Stomach (tissue), 8 donors: ENCODE measurements at regions not wholly inside any gene's neighbourhood (a gene's known extent, or its start where the extent isn't known, plus 50 kb on each side); places are given as distances from the start of the nearest gene placed in this dataset.

ENCODE experiments used
- DNase-seq, 2 donors: peaks; one replicate each; pipeline versions ENCODE4 v3.0.0 to v3.0.0-alpha.2; 2013 to 2019
- H3K27ac ChIP-seq, 5 donors: fragments of 200-600 bp in 4 of 5; sonication (generic) in 4 of 5; one replicate each; pipeline ENCODE4 v1.5.1; 2013 to 2019; ENCODE audit warnings: mild to moderate bottlenecking in 1 of 5, moderate library complexity in 1 of 5
- H3K27me3 ChIP-seq, 3 donors: fragments of 200-600 bp; sonication (generic); one replicate each; pipeline ENCODE4 v1.5.1; 2017 to 2019; ENCODE audit warnings: mixed run types in 1 of 3
- H3K36me3 ChIP-seq, 4 donors: fragments of 200-600 bp; sonication (generic); 1 replicate in 3 of 4; 2 replicates in 1 of 4; pipeline ENCODE4 v1.5.1; 2016 to 2019
- H3K4me1 ChIP-seq, 4 donors: fragments of 200-600 bp; sonication (generic); one replicate each; pipeline ENCODE4 v1.5.1; 2016 to 2019
- H3K4me3 ChIP-seq, 4 donors: fragments of 200-600 bp; sonication (generic) in 3 of 4; one replicate each; pipeline ENCODE4 v1.5.1; 2016 to 2019; ENCODE audit warnings: mild to moderate bottlenecking in 1 of 4
- H3K9me3 ChIP-seq, 4 donors: fragments of 200-600 bp; sonication (generic); one replicate each; pipeline ENCODE4 v1.5.1; 2016 to 2019
- EP300 ChIP-seq: sonication (generic); formaldehyde crosslinking; IDR thresholded peaks from one replicate; pipeline ENCODE4 v1.6.1; 2017; ENCODE audit warnings: antibody characterized with exemption
- POLR2A ChIP-seq, 4 donors: fragments of 450-650 bp; IDR thresholded peaks; one replicate each; pipeline ENCODE4 v1.6.1; 2016; ENCODE audit warnings: antibody characterized with exemption in 4 of 4, control low read depth in 2 of 4, mild to moderate bottlenecking in 1 of 4, moderate library complexity in 1 of 4
- POLR2AphosphoS5 ChIP-seq, 3 donors: sonication (generic); formaldehyde crosslinking; IDR thresholded peaks; one replicate each; pipeline ENCODE4 v1.6.1; 2016; ENCODE audit warnings: antibody characterized with exemption in 3 of 3
- WGBS, 5 donors: extraction: QIAGEN DNeasy Blood & Tissue Kit in 3 of 5; methylation state at CpG; one replicate each; pipeline versions ENCODE4 v1.1.5 to v1.1.7; 2013 to 2018; 5-methylcytosine and 5-hydroxymethylcytosine counted together
- intact Hi-C: fragments of 100-400 bp; cut with DNase I; formaldehyde crosslinking; loops from one replicate; pipeline ENCODE4 v1.15.1; 2023; ENCODE audit warnings: low total_unique reads
- TF ChIP-seq, protein P1 (sequence below), 7 experiments: fragments of 450-650 bp in 4 of 7; fragments of 200-600 bp in 3 of 7; sonication (generic) in 3 of 7; IDR thresholded peaks; one replicate each; pipeline ENCODE4 v1.5.1; 2016 to 2019; ENCODE audit warnings: antibody characterized with exemption in 7 of 7, control low read depth in 2 of 7, mild to moderate bottlenecking in 1 of 7
- donor health status: healthy with polysubstance abuse.
- donor health status: Bipolar disorder and iron deficiency.
- donor health status: healthy.

DNA sequence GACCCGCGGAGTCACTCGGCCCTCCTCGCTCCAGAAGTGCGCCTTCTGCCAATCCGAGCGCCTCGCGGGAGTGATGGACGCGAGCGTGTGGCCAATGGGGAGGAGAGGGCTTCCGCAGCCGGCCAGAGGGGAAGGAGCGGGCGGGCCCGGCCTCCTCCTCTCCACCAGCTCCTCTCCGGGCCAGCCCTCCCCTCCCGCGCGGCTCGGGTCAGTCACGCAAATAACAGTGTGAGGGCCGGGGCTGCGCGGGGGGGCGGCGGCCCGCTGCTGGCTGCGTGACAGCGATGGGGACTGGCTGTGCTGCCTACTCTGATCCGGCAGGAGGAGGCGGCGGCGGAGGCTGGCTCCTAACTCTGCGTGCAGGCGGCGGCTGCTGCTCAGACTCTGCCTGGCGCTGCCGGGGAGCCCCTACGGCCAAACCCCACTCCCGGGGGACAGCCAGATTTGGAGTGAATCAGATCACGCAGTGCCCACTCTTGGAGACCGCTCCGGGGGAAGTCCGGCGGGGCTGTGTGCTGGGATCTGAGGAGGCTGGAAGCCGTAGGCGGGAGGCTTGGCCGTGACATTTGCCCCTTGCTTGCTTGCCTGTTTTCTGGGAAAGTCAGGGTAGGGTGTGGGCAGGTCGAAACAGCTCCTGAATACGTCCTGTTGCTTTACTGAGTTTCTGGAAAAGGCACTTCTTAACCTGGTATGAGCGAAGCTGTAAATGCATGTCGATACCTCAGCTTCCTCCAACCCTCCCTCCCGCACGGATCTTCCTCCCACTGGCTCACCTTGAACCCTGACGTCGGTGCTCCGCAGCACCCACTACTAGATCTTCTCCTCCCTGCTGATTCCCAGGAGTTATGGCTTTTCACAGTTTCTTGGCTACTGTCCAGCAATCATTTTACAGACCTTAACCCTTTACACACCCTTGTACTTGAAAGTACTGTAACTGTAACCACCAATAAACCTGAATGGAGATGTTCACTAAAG is 97.9 kb upstream of the SERTAD2 start:
- H3K9me3 ChIP-seq = no peaks in the 10 kb centered on the region
- peak; percentile 44 to 86 for DNase-seq
- peak overlapping the region; percentile 56 to 76 (median 62) for H3K4me3 ChIP-seq
- peak overlapping the region; percentile 95 to 99 (median 96) for H3K27ac ChIP-seq
- 0 to 1% (median 1%) methylated on average over 42 to 59 of the region's 59 CpGs for WGBS, 5 donors
- TF ChIP-seq EP300 (no peak), POLR2A (IDR thresholded peaks at IDR 0.05) (peak in 2 of 4 donors; percentile 44 to 66), POLR2AphosphoS5 (IDR thresholded peaks at IDR 0.05) (peak; percentile 85 to 94 (median 88))
- TF ChIP-seq, protein P1, sequence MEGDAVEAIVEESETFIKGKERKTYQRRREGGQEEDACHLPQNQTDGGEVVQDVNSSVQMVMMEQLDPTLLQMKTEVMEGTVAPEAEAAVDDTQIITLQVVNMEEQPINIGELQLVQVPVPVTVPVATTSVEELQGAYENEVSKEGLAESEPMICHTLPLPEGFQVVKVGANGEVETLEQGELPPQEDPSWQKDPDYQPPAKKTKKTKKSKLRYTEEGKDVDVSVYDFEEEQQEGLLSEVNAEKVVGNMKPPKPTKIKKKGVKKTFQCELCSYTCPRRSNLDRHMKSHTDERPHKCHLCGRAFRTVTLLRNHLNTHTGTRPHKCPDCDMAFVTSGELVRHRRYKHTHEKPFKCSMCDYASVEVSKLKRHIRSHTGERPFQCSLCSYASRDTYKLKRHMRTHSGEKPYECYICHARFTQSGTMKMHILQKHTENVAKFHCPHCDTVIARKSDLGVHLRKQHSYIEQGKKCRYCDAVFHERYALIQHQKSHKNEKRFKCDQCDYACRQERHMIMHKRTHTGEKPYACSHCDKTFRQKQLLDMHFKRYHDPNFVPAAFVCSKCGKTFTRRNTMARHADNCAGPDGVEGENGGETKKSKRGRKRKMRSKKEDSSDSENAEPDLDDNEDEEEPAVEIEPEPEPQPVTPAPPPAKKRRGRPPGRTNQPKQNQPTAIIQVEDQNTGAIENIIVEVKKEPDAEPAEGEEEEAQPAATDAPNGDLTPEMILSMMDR (IDR thresholded peaks at IDR 0.05) = peak in 5 of 7 experiments; percentile 27 to 78 (median 56)
- no peaks in the 10 kb centered on the region for H3K36me3 ChIP-seq
- no peaks in the 10 kb centered on the region for H3K27me3 ChIP-seq
- peaks cover 0 to 39% (median 16%) of the 10 kb centered on the region in 4 donors for H3K4me1 ChIP-seq
- intact Hi-C loops = no loop called here

DNA sequence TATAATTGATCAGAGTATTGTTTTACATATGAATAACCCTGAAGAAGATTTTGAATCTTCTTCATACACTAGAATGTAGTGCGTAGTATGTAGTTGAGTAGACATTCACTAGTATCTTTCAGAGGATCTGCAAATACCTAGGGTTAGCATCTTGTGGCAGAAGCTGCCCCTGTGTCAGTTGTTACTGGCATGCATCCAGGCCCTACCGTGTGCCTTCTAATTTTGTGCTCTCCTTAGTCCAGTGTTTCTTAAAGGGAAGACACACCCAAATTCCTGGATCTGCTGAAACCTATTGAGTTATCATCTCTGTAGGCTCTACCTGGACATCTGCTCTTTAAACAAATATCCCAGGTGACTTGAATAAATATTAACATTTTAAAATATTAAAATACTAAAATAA is 99.7 kb upstream of the SERTAD2 start:
- H3K4me1 ChIP-seq = peaks cover 0 to 26% (median 15%) of the 10 kb centered on the region in 4 donors
- H3K27ac ChIP-seq = no peak overlapping the region
- TF ChIP-seq, protein P1 (IDR thresholded peaks at IDR 0.05) = no peak
- no peak for TF ChIP-seq EP300
- TF ChIP-seq POLR2AphosphoS5 (IDR thresholded peaks at IDR 0.05) = no peak
- no peak for TF ChIP-seq POLR2A (IDR thresholded peaks at IDR 0.05)
- 48 to 59% (median 50%) methylated on average over 2 of the region's 2 CpGs for WGBS, 5 donors
- H3K4me3 ChIP-seq = no peak overlapping the region
- intact Hi-C loops = no loop called here
- no peak for DNase-seq
- no peaks in the 10 kb centered on the region for H3K36me3 ChIP-seq
- H3K9me3 ChIP-seq = no peaks in the 10 kb centered on the region
- no peaks in the 10 kb centered on the region for H3K27me3 ChIP-seq

DNA sequence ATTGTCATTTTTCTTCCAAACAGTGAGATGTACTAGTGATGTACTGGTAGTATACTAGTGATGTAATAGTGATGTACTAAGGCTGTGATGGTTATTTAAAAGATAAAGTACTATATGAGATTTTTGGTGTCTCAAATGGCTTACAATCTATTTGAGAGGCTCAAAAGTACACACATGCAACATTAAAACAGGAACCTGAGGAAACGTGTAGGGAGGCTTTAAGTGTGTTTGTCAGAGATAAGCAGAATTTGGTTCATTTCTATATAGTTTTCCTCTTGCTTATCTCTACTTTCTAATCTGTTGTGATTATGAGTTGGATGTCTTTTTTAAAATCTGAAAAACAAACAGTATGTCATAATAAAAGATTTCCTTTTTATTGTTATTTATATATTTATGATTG is 100.9 kb upstream of the SERTAD2 start:
- no peaks in the 10 kb centered on the region for H3K27me3 ChIP-seq
- DNase-seq = no peak
- peaks cover 0 to 15% (median 7%) of the 10 kb centered on the region in 4 donors for H3K4me1 ChIP-seq
- H3K4me3 ChIP-seq = no peak overlapping the region
- H3K36me3 ChIP-seq = no peaks in the 10 kb centered on the region
- H3K9me3 ChIP-seq = no peaks in the 10 kb centered on the region
- no peak overlapping the region for H3K27ac ChIP-seq
- intact Hi-C loops = no loop called here
- 24 to 56% (median 37%) methylated on average over 1 of the region's 1 CpG for WGBS, 5 donors
- TF ChIP-seq POLR2A (IDR thresholded peaks at IDR 0.05) (no peak), POLR2AphosphoS5 (IDR thresholded peaks at IDR 0.05) (no peak), EP300 (no peak)
- TF ChIP-seq, protein P1 (IDR thresholded peaks at IDR 0.05) = no peak

DNA sequence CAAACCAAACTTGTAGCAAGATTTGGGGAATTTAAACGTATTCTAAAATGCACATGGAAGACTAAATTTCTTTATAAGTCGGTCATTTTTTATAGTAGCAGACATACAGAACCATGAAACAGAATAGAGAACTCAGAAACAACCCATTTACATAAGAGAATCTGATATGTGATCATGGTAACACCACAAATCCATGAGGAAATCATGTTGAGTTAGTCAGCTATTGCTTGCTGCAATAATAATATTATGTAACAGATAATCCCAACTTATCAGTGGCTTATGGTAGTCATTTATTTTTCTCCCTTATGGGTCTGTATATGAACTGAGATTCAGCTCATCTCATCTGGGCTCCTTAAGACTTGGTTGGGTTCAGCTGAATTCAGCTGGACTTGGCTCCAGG is 103.4 kb upstream of the SERTAD2 start:
- Histone ChIP-seq H3K4me3 (no peak overlapping the region), H3K36me3 (no peaks in the 10 kb centered on the region), H3K4me1 (peaks cover 0 to 6% (median 2%) of the 10 kb centered on the region in 4 donors), H3K27ac (no peak overlapping the region), H3K9me3 (no peaks in the 10 kb centered on the region), H3K27me3 (no peaks in the 10 kb centered on the region)
- 85 to 90% (median 89%) methylated on average over 2 of the region's 2 CpGs for WGBS, 5 donors
- intact Hi-C loops = no loop called here
- TF ChIP-seq POLR2A (IDR thresholded peaks at IDR 0.05) (no peak), EP300 (no peak), POLR2AphosphoS5 (IDR thresholded peaks at IDR 0.05) (no peak)
- TF ChIP-seq, protein P1 (IDR thresholded peaks at IDR 0.05) = no peak
- no peak for DNase-seq
